ENCODE measurements at regions not wholly inside any gene's neighbourhood (a gene's known extent, or its start where the extent isn't known, plus 50 kb on each side); places are given as distances from the start of the nearest gene placed in this dataset.

- TF ChIP-seq EZH2 (IDR thresholded peaks at IDR 0.05; ENCODE audit: low read depth, low read length, severe bottlenecking) = no peak
- no peak for TF ChIP-seq SIN3A (conservative IDR thresholded peaks at IDR 0.05 in 1 of 2, IDR thresholded peaks at IDR 0.05 in 1 of 2; ENCODE audit: low read depth in 1 of 2, low read length in 2 of 2)
Observed at GRCh38 chr11:112554586-112554985, 293.9 kb upstream of the PLET1 start (continued).

All from H1 (cell line).